ENCODE measurements at regions not wholly inside any gene's neighbourhood (a gene's known extent, or its start where the extent isn't known, plus 50 kb on each side); places are given as distances from the start of the nearest gene placed in this dataset.

DNA sequence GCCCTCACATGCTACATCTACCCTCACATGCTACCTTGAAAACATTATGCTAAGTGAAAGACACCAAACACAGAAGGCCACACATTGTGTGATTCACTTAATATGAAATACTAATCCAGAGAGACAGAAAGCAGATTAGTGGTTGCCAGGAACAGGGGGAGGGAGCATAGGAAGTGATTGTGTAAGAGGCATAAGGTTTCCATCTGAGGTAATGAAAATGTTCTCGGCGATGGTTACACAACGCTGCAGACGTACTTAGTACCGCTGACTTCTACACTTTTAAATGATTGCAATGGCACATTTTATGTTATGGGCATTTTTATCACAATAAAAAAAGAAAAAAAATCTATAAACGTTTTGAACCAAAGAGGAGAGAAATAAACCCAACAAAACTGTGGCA, 742.3 kb downstream of the TYW1 start:
- intact Hi-C loops (cut with micrococcal nuclease), result no loop called here

- intact Hi-C loops (cut with micrococcal nuclease), result no loop called here
These were observed 746.9 kb downstream of the TYW1 start for GRCh38 chr7:67743501-67743900.

DNA sequence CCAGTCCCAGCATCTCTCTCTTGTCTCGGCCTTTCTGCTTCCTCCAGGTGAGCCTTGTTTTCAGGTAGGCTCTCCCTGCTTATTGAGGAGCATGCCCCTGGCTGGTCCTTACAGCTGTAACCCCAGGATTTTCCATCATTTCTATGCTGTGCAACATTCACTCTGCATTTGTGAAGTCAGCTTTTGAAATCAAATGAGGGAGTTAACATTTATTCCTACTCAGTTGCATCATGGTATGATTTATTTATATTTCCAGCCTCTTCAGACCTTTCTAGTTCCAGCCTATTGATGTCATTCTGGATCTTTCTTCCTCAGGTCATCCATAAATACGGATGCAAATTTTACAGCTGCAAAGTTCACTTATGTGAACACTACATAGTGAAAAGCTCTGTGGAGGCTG, 755.6 kb downstream of the TYW1 start:
- intact Hi-C loops (cut with micrococcal nuclease), result no loop called here

DNA sequence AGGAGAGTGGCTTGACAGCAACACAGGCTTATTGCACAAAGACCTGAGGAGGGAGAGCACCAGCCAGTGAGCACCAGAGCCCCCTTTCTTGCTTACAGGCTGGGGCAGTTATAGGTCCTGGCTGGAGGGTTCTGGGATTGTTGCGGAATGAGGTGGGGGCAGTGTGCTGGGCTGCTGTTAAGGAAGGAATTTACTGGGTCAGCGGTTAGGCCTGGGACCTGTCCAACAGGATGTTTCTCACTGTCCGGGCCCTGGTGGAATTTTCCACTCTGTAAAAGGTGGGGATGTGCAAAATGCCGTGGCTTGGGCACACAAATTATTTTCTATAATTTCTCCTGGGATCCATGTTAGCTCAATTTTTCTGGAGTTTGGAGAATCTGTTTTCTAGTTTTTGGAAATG, 757.3 kb downstream of the TYW1 start:
- intact Hi-C loops (cut with micrococcal nuclease), result no loop called here

DNA sequence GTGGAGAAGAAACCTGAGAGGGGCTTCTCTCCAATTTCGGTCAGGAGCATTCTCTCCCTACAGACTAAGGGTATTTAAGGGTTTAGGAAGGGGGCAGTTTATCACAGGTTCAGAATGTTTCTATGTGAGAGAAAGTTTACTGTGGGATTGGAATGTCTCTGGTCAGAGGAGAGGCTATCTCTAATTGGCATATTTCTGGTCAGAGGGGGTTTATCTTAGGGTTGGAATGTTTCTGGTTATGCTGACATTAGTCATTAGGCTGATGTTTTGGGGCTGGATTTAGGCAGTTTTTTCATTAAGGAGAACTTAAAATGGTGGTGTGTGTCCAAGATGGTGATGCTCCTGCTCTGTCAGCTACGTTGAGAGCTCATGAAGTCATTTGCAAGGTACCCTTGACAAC, 758.0 kb downstream of the TYW1 start:
- intact Hi-C loops (cut with micrococcal nuclease), result no loop called here

DNA sequence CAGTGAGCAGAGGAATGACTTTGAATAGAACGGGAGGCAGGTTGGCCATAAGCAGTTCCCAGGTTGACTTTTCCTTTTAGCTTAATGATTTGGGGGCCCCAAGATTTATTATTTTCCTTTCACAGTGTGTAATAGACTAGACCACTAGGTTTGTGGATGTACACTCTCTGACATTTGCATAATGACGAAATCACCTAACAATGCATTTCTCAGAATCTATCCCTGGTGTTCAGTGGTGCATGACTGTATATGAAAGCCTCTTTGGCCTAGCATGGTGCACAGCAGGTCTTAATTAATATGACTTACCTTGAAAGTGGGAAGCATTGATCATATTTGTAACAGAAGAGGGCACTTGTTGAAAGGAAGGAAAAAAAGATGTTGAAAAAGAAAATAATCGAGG, 761.9 kb downstream of the TYW1 start:
- intact Hi-C loops (cut with micrococcal nuclease), result no loop called here

GRCh38 chr7:67760971-67761370, 764.3 kb downstream of the TYW1 start:
- intact Hi-C loops (cut with micrococcal nuclease), result no loop called here

- intact Hi-C loops (cut with micrococcal nuclease), result no loop called here
These were observed 765.9 kb downstream of the TYW1 start for GRCh38 chr7:67762516-67762915.

GRCh38 chr7:67764289-67764688, 767.7 kb downstream of the TYW1 start:
- intact Hi-C loops (cut with micrococcal nuclease), result no loop called here

- intact Hi-C loops (cut with micrococcal nuclease), result no loop called here
These were observed 769.0 kb downstream of the TYW1 start for GRCh38 chr7:67765481-67766175.

- intact Hi-C loops (cut with micrococcal nuclease), result no loop called here
These were observed 770.3 kb downstream of the TYW1 start for GRCh38 chr7:67766906-67767410.

- intact Hi-C loops (cut with micrococcal nuclease), result no loop called here
These were observed 775.4 kb downstream of the TYW1 start for GRCh38 chr7:67771846-67772605.

DNA sequence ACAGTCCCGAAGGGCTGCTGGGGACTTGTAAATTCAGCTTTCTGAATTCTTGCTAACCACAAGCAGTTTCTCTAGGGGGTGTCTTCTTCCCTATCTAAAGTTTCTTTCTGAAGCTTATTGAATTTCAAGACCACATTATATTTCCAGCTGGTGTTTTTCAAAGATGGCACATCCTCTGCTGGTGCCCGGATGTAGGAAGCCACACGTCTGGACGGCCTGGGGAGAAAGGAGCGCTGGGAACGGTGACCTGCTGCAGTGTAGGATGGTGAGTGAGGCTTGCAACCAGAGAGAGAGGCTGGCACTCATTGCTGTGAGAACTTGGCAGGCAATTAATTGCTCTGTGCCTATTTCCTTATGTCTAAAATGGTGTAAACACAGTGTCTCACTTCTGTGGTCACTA, 776.4 kb downstream of the TYW1 start:
- intact Hi-C loops (cut with micrococcal nuclease), result no loop called here

- intact Hi-C loops (cut with micrococcal nuclease), result no loop called here
These were observed 780.5 kb downstream of the TYW1 start for GRCh38 chr7:67777119-67777518.

DNA sequence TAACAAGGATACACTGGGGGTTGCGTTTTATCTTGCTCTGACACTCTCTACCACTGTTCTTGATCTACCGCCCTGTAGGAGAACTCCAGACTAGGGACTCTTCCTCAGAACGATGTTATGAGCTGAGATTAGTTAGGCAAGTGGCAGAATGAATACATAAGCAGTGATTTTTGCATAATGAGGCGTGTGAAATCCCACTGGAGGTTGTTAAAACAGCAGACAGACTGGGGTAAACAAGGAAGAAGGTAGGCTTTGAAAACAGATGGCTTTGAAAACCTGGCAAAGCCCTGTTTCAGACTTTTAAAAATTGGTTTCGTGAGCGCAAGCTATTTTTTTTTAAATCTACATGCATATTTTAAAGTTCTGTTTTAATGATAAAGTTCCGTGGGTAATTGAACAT, 785.2 kb downstream of the TYW1 start:
- intact Hi-C loops (cut with micrococcal nuclease), result no loop called here

- intact Hi-C loops (cut with micrococcal nuclease), result no loop called here
These were observed 789.4 kb downstream of the TYW1 start for GRCh38 chr7:67786021-67786420.

- intact Hi-C loops (cut with micrococcal nuclease), result no loop called here
These were observed 792.0 kb downstream of the TYW1 start for GRCh38 chr7:67788669-67789068.

- intact Hi-C loops (cut with micrococcal nuclease), result no loop called here
These were observed 795.3 kb downstream of the TYW1 start for GRCh38 chr7:67791918-67792317.

GRCh38 chr7:67794544-67794943, 797.9 kb downstream of the TYW1 start:
- intact Hi-C loops (cut with micrococcal nuclease), result no loop called here

DNA sequence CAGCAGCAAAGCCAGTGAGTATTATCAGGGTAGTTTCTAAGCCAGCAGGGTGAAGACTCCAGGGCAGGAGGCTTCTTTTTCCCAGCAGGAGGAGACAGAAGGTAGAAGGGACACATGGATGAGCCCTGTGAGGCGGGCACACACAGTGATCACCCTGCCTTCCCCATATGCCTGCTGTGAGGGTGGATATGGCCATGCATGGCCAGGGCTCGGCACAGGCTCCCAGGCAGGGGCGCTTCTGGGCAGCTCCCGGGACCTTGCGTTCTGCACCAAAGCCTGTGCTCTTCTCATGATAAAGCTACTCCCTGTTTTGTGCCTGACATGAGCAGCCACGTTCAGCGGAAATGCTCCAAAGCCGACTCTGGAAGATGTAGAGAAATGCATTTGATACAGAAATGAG, 807.2 kb downstream of the TYW1 start:
- intact Hi-C loops (cut with micrococcal nuclease), result no loop called here

DNA sequence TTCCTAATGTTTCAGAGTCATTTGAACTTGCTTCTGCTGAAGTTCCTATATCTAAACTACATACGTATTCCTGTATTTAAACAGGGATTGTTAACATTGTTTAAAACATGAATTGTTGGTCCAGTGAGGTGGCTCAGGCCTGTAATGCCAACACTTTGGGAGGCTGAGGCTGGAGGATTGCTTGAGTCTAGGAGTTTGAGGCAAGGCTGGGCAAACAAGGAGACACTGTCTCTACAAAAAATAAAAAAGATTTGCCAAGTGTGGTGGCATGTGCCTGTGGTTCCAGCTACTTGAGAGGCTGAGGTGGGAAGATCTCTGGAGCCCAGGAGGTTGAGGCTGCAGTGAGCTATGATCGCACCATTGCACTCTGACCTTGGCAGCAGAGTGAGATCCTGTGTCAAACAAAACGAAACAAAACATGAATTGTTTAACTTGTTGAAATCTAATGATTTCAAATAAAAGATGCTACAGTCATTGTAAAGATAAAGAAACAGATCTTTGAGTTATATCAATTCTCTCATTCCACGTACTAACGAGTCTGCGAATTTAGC, 809.4 kb downstream of the TYW1 start:
- intact Hi-C loops (cut with micrococcal nuclease), result no loop called here

DNA sequence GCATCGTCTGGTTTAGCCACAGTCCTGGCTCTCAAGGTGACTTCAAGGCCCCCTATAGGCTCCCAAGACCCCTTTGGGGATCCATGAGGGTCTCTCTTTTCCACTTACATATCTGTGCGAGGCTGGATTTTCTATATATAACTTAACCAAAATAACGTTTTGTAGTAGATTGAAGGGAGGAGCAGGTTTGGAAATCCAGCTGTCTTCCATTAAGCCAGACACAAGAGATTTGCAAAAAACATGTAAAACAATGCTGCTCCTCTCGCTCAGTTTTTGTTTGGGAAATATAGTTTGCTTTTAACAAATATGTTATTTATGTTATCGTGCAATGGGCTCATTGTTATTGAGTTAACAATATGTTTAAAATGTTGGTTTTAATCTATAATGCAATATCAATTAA, 811.2 kb downstream of the TYW1 start:
- intact Hi-C loops (cut with micrococcal nuclease), result no loop called here

GRCh38 chr7:67809586-67809985, 813.0 kb downstream of the TYW1 start:
- intact Hi-C loops (cut with micrococcal nuclease), result no loop called here

Data from T-helper 2 cell treated with Interferon-gamma antibody and Interleukin-4, amounts not matched to agents 100 ng/mL and 5 ng/mL, for 36 hours (primary cell).